ENCODE measurements at regions not wholly inside any gene's neighbourhood (a gene's known extent, or its start where the extent isn't known, plus 50 kb on each side); places are given as distances from the start of the nearest gene placed in this dataset.

GRCh38 chr10:8428654-8429053 is 374.2 kb downstream of the GATA3 start:
- FAIRE-seq = no peak
- SMC1A ChIA-PET (ENCODE audit: uncharacterized antibody, unreplicated experiment) = no interaction called here
- WGBS (ENCODE audit: insufficient coverage, insufficient replicate concordance, low lambda C conversion rate, missing lambda C conversion rate) = 50% methylated on average over 4 of the region's 4 CpGs
- H3K4me2 ChIP-seq (ENCODE audit: control insufficient read depth, insufficient read depth) = no peak overlapping the region
- no peak overlapping the region for H3K4me3 ChIP-seq
- in situ Hi-C loops (cut with MboI) (no loop called here), intact Hi-C loops (cut with micrococcal nuclease; ENCODE audit: unreplicated experiment) (no loop called here)
- RAD21 ChIA-PET (ENCODE audit: unreplicated experiment) = no interaction called here
- no peaks in the 10 kb centered on the region for H4K20me1 ChIP-seq (ENCODE audit: control insufficient read depth, insufficient read depth)
- POLR2A ChIA-PET = no interaction called here
- no peaks in the 10 kb centered on the region for H3K36me3 ChIP-seq (ENCODE audit: control insufficient read depth in 2 of 2, insufficient read depth in 2 of 2, low read length in 1 of 2)
- BruUV-seq (replicated peaks) = no TSS peak
- no peak overlapping the region for H3K9ac ChIP-seq (ENCODE audit: control insufficient read depth, insufficient read depth, low read length)
- no peak for DNase-seq (ENCODE audit: low read depth, low spot score)
- no peak overlapping the region for H2AFZ ChIP-seq (ENCODE audit: control insufficient read depth, low read depth, low read length)
- H3K27ac ChIP-seq (ENCODE audit: control insufficient read depth, insufficient read depth) = no peak overlapping the region
- no peaks in the 10 kb centered on the region for H3K79me2 ChIP-seq (ENCODE audit: control insufficient read depth, insufficient read depth, low read length)
- no peaks in the 10 kb centered on the region for H3K4me1 ChIP-seq (ENCODE audit: control insufficient read depth, insufficient read depth, low read length)
- H3K9me3 ChIP-seq (replicated peaks; ENCODE audit: control insufficient read depth, insufficient read depth, low read length) = no peaks in the 10 kb centered on the region
- no peaks in the 10 kb centered on the region for H3K27me3 ChIP-seq (replicated peaks in 1 of 2; ENCODE audit: control insufficient read depth in 2 of 2, insufficient read depth in 2 of 2, low read length in 1 of 2)
- CTCF ChIA-PET = no interaction called here
- ATAC-seq = no peak
- TF ChIP-seq CBX5 (IDR thresholded peaks at IDR 0.05; ENCODE audit: low read depth) (no peak), NFYA (IDR thresholded peaks at IDR 0.05; ENCODE audit: borderline replicate concordance, low read depth, low read length) (no peak), PAX8 (IDR thresholded peaks at IDR 0.05) (no peak), CEBPZ (IDR thresholded peaks at IDR 0.05; ENCODE audit: low read depth, low read length) (no peak), LARP7 (IDR thresholded peaks at IDR 0.05) (no peak), REST (IDR thresholded peaks at IDR 0.05; ENCODE audit: low read depth, low read length) (no peak), NFIC (IDR thresholded peaks at IDR 0.05; ENCODE audit: low read depth, low read length) (no peak), NFXL1 (IDR thresholded peaks at IDR 0.05; ENCODE audit: borderline replicate concordance) (no peak), WRNIP1 (IDR thresholded peaks at IDR 0.05; ENCODE audit: borderline replicate concordance, low read depth, low read length) (no peak), TBL1XR1 (IDR thresholded peaks at IDR 0.05; ENCODE audit: low read depth, low read length) (no peak), SUZ12 (IDR thresholded peaks at IDR 0.05; ENCODE audit: unreplicated experiment) (no peak), ZBED1 (IDR thresholded peaks at IDR 0.05; ENCODE audit: borderline replicate concordance) (no peak), MTA2 (IDR thresholded peaks at IDR 0.05; ENCODE audit: low read depth) (no peak), POLR2AphosphoS5 (IDR thresholded peaks at IDR 0.05; ENCODE audit: low read length) (no peak)
- TF ChIP-seq, protein P1, sequence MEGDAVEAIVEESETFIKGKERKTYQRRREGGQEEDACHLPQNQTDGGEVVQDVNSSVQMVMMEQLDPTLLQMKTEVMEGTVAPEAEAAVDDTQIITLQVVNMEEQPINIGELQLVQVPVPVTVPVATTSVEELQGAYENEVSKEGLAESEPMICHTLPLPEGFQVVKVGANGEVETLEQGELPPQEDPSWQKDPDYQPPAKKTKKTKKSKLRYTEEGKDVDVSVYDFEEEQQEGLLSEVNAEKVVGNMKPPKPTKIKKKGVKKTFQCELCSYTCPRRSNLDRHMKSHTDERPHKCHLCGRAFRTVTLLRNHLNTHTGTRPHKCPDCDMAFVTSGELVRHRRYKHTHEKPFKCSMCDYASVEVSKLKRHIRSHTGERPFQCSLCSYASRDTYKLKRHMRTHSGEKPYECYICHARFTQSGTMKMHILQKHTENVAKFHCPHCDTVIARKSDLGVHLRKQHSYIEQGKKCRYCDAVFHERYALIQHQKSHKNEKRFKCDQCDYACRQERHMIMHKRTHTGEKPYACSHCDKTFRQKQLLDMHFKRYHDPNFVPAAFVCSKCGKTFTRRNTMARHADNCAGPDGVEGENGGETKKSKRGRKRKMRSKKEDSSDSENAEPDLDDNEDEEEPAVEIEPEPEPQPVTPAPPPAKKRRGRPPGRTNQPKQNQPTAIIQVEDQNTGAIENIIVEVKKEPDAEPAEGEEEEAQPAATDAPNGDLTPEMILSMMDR (IDR thresholded peaks at IDR 0.05 in 2 of 3, conservative IDR thresholded peaks at IDR 0.05 in 1 of 3; ENCODE audit: control insufficient read depth in 2 of 3, extremely low read depth in 1 of 3, insufficient read depth in 1 of 3, low read depth in 3 of 3, low read length in 3 of 3) = no peak
